Neural cell (in vitro differentiated cells): ENCODE measurements at regions not wholly inside any gene's neighbourhood (a gene's known extent, or its start where the extent isn't known, plus 50 kb on each side); places are given as distances from the start of the nearest gene placed in this dataset.

Experiments used
- CTCF ChIP-seq: fragments of 450-650 bp; IDR thresholded peaks from 2 replicates; pipeline ENCODE4 v1.5.1; 2014; ENCODE audit warnings: antibody characterized with exemption, mild to moderate bottlenecking, moderate library complexity; ENCODE audit not compliant: poor library complexity, severe bottlenecking
- EP300 ChIP-seq: fragments of 450-650 bp; conservative IDR thresholded peaks from 2 replicates; pipeline ENCODE4 v1.6.1; 2014; ENCODE audit warnings: antibody characterized with exemption, mild to moderate bottlenecking, moderate library complexity; ENCODE audit not compliant: poor library complexity, severe bottlenecking
- EZH2 ChIP-seq: fragments of 200-600, 300-800 bp; shearing (Covaris generic), sonication (generic); IDR thresholded peaks from 2 replicates; pipeline ENCODE4 v1.6.1; 2014; ENCODE audit warnings: antibody characterized with exemption, low read length, borderline replicate concordance, mild to moderate bottlenecking; ENCODE audit not compliant: insufficient read depth, poor library complexity, severe bottlenecking
- POLR2AphosphoS5 ChIP-seq: IDR thresholded peaks from 2 replicates; pipeline ENCODE4 v1.6.1; 2012
- RAD21 ChIP-seq: fragments of 450-650 bp; conservative IDR thresholded peaks from 2 replicates; pipeline ENCODE4 v1.6.1; 2014; ENCODE audit warnings: antibody characterized with exemption, mild to moderate bottlenecking, moderate library complexity
- REST ChIP-seq: IDR thresholded peaks from 2 replicates; pipeline ENCODE4 v1.6.1; 2012; ENCODE audit warnings: borderline replicate concordance
- SMC3 ChIP-seq: fragments of 450-650 bp; conservative IDR thresholded peaks from 2 replicates; pipeline ENCODE4 v1.6.1; 2014; ENCODE audit warnings: antibody characterized with exemption, mild to moderate bottlenecking, moderate library complexity; ENCODE audit not compliant: poor library complexity
- TAF1 ChIP-seq: IDR thresholded peaks from 2 replicates; pipeline ENCODE4 v1.6.1; 2012; ENCODE audit warnings: low read depth

- TF ChIP-seq CTCF (no peak), POLR2AphosphoS5 (no peak), EP300 (no peak), EZH2 (no peak), REST (no peak), TAF1 (no peak), RAD21 (no peak), SMC3 (no peak)
These were observed 274.1 kb downstream of the ALG10 start for GRCh38 chr12:34296143-34297041.
